HK-2 (cell line): ENCODE measurements at regions not wholly inside any gene's neighbourhood (a gene's known extent, or its start where the extent isn't known, plus 50 kb on each side); places are given as distances from the start of the nearest gene placed in this dataset.

Experiments used
- DNase-seq: peaks from one replicate; pipeline ENCODE4 v3.0.0-alpha.2; 2018; ENCODE audit not compliant: unreplicated experiment

DNA sequence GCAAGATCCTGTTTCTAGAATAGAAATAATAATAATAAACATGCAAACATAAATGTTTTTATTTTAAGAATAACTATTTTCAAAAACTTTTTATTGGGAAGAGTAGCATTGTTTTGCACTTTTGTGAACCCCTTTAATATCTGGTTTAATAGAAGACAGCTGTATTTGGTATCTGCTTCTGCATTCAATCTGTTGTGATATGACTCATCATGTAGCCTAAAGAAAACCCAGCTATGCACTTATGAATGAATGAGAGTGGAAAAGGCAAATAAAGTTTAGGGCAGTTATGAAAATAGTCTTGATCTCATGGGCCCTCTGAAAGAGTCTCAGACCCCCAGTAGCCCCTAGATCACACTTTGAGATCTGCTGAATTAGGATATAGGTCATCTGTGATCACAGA is 100.4 kb upstream of the PPP2R3A start:
- DNase-seq: no peak

DNA sequence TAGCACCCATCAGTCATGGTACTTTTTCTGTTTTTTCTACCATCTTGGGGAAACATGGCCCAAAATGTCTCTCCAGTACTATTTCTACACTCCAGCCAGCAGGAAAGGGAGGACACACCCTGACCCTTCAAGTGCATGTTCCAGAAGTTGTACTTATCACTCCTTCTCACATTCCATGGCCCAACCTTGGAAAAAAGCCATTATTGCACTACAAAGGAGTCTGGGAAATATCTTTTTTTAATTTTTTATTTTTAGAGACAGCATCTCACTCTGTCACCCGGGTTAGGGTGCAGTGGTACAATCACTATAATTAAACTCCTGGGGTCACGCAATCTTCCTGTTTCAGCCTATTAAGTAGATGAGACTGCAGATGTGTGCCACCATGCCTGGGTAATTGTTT is 100.0 kb upstream of the PPP2R3A start:
- DNase-seq: no peak

DNA sequence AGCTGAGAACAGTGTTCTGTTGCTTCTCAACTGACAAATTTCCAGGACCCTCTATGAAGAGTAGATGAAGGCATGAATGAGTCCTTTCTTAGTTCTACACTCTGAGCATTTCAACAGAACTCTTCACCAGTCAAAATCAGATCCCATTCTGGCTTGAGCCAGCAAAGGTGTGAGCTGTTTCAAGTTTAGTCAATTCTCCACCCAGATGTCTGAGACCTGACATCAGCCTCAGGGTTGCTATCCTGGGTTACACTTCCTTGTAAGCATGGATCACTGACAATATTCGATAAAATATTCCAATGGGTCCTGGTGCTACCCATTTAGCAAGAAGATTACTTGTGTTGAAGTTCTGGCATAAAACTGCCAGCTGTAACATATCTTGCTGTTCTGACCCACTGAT is 97.6 kb upstream of the PPP2R3A start:
- no peak for DNase-seq

DNA sequence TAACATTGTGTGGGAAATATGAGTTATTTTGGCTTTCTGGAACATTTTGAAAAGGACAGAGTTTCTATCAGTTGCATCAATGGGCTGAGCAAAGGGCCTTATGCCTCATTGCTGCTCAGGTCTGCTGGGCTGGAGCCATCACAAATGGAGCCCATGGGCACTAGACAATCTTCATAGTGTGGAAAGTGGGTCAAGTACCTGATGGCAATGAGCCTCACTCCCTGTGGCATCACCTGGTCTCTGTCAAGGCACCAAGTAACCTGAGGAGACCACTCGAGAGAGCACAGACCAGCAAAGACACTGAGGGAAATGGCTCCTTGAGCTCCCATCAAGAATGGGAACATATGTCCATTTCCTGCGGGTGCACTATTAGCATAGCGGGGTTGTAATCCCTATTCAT is 96.7 kb upstream of the PPP2R3A start:
- DNase-seq: no peak

DNA sequence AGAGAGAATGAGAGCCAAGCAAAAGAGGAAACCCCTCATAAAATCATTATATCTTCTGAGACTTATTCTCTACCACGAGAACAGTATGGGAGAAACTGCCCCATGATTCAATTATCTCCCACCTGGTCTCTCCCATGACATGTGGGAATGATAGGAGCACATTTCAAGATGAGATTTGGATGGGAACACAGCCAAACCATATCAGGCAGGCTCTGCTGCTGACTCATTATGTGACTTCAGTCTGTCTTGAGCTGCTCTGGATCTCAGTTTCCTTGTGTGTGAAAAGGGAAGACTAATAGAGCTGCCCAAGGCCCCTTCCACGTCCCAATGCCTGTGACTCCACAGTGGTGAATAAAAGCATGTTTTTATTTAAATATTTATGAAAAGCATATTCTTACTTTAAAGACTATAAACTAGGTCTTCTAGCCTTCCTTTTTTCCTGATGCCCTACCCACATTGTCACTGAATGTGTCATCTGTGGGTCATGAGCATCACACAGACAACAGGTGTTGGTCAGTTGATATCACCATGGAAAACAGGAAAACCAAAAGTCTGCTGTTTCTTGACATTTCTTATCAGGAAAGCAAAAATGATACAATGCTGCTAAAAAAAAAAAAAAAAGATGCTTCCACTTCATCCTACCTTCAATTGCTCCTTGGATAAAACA is 96.0 kb upstream of the PPP2R3A start:
- peak; percentile 7 for DNase-seq

DNA sequence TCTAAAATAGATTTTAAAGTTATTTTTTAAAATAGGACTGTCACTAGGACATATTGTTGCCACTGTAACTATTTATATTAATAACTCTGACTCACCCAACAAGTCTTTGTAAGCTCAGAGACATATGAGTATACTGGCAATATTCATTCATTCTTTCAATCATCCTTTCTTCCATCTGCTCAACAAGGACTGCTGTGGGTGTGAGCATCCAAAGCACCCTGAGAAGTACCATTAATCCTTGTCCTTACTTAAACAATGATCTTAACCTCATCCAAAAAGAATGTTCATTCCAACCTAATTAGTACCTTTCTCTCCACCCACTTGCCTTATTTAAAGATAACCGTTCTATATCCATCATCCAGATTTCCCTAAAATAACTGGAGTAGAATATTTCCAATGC is 94.2 kb upstream of the PPP2R3A start:
- no peak for DNase-seq

DNA sequence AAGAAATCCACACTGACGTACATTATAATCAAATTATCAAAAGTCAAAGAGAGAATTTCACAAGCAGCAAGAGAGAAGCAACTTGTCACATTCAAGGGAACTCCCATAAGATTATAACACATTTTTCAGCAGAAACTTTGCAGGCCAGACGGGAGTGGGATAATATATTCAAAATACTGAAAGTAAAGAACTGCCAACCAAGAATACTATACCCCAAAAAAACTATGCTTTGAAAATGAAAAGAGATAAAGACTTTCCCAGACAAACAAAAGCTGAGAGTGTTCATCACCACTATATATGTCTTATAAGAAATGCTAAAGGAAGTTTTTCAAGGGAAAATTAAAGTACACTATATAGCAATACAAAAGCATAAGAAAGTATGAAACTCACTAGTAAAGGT is 91.5 kb upstream of the PPP2R3A start:
- DNase-seq: no peak

DNA sequence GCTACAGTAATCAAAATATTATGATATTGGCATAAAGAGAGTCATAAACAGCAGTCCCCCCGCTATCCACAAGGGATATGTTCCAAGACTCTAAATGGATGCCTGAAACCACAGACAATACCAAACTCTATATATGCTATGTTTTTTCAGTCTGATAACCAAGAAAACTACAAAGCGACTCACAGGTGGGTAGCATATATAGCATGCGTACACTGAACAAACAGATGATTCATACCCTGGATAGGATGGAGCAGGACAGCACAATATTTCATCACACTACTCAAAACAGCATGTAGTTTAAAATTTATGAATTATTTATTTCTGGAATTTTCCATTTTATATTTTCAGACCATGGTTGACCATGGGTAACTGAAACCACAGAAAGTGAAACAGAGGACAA is 87.0 kb upstream of the PPP2R3A start:
- no peak for DNase-seq

DNA sequence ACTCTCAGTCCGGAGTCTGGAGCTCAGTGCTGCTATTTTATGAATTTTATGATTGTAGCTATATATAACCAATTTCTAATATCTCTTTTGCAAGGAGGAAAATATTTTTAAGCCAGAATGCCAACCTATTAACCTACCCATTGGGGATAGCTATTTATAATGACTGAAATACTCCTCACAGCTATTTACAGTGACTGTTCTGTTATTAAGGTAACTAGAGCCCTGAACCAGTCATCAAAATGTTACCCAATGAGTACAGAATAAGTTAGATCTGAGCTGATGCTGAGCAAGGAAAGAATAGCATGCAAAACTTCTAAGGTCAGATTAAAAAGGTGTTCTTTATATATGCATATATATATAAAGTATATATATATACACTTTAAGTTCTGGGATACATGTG is 79.6 kb upstream of the PPP2R3A start:
- DNase-seq: no peak

DNA sequence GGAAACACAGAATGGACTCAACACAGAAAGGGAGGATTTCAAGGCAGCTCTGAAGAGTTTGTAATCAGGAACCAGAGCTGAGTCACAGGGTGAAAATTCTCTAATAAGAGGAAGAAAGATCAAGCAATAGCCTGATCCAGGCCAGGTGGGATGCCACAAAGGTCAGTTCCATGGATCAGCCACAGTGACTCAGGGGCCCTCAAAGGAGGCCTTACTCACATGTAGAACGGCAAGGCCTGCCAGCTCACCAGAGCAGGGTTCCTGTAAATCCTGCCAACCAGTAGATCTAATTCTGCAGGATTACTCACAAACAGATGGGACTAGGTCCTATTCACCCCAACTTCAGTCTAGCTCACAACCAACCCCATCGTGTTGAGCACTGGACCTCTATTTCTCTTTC is 78.3 kb upstream of the PPP2R3A start:
- DNase-seq: peak; percentile 84

DNA sequence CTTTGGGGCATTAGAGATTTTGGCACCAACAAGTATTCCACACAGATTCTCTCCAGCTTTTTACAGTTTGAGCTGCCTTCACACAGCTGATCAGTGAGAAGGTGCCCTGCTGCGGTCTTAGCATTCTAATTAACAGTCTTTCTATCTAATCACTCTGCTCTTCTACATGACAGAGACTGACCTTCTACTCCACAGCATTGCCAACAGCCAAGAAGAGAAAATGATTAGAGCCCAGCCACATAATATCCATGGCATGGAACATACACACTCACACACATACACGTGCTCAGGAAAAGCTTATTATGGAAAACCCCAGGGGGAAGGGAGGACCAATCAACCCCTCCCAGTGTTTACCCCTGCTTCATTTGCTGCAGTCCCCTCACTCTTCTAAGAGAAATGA is 76.1 kb upstream of the PPP2R3A start:
- no peak for DNase-seq

DNA sequence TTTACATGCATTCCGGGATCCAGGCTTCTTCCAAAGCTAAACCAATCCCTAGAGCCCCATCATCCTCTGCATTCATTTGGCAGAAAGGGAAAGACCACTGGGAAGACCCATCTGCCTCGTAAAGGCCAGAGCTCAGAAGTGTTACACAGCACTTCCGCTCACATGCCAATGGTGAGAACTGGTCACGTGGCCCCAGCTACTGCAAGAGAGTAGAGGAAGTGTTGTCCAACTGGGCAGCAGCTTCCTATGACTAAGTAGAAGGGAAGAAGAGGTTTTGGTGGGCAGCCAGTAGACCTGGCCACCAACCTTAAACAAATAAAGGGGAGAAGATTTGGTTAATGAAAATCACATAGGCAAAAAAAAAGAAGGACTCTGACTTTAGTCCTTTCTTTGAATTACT is 74.4 kb upstream of the PPP2R3A start:
- no peak for DNase-seq

DNA sequence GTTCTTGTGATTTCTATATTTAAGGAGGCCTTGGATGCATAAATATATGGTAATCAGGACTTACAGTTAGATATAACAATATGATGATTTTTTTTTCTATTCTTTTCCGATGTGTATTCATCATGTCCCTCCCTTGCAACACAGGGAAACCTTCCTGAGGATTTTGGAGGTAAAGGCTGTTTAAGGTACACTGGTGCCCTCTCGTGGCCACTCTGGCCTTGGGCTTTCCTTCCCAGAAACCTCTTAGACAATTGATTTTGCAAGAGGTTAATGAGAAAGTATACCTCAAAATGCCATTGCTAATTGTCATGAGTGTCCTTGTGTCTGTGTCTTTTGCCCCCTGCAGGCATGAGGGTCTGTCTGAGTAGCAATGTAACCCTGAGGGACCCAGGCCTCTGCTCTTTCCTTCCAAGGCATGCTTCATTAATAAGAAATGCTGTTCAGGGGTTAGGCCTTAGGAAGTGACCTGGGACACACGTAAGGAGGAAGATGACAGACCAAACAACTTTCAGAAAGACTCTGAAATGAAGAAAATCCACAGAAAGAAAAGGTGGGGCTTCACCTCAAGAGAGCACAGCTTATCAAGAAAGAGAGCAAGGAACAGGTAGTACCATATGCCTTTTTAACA is 70.3 kb upstream of the PPP2R3A start:
- peak; percentile 79 for DNase-seq

DNA sequence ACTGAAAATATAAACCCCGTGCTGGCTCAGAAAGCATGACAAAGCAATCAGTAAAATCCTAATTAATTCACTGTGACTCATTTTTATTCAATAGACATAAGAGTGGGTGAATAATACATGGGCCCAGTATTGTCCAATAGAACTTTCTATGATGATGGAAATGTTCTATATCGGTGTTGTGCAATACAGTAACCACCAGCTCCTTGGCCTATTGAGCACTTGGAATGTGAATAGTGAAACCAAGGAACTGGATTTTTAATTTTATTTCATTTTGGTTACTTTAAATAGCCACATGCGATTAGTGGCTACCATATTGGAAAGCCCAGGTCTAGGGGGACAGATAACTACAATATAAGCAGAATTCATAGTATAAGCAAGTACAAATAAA is 69.8 kb upstream of the PPP2R3A start:
- DNase-seq: peak; percentile 8

DNA sequence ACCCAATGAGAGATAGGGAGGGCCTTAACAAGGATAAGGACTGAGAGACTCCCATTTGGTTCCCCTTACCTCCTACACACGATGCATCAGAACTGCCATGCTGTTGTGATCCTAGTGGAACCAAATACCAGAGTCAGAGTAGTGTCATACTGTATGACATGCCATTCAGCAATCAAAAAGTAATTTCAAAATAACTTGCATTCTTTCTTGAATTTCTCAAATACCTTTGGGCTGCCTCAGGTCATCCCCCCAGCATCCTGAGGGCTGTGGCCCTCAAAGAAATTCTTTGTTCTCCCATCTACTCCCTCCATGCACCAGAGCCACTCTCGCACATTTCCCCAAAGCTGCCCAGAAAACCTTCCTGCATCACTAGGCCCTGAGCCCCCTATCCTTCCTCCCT is 68.9 kb upstream of the PPP2R3A start:
- DNase-seq: peak; percentile 77

DNA sequence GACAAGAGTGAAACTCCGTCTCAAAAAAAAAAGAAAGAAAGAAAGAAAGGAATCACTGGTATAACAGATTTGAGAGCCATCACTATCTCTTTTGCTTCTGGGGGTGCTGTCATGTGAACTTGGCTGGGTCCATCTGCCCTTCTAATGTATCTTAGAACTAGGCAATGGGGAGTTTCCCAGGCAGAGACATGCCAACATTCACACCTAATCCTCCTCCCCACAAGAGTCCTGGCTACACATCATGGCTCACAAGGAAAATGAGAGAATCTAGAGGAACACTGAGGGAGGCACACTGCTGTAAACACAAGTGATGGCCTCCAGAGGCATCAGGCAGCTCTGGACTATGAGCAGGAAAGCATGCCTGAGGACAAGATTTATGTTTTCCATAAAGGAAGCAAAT is 67.8 kb upstream of the PPP2R3A start:
- DNase-seq: no peak

DNA sequence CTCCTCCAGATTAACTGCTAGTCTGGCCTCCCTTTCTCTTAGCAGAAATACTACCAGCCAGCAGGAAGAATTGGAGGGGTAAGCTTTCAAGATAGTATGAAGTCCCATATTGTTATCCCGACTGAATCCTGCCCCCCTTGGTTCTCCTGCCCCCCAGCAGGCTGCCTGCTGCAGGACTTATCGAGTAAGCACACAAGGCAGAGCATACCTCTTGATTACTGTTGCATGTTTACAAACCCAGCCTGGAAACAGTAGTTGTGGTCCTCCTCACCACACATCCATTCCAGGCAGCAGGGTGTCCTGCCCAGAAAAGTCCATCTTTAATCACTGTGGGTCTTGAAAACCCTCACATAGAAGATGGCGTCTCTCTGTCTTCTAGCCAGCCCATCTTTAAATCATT is 66.8 kb upstream of the PPP2R3A start:
- DNase-seq: no peak

DNA sequence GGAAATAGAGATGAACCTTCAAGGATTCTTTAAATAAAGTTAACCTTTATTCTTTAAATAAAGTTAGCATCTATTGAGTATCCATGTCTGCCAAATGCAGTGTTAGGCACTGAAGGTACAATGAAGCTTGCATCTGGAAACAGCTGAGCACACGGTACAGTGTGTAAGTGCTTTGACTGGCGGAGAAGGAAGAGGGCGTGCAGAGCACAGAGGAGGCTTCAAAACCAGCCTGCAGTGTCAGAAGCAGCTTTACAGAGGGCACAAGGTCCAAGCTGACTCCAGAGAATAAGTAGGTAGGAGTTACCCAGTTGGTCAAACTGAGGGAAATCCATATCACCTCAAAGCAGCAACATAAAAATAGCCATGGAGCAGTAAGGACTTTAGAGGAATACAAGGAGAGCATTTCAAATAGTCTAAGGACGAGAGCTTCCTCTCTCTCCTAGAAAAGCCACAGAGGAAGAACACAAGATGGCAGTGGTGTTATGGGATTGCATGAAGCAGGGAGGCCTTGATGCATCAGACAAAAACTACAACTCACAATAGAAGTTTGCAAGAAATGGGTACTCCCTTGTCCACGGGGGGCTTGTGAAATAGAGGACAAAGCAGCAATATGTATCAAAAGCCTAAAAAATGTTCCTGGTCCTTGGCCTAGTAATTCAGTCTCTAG is 60.3 kb upstream of the PPP2R3A start:
- no peak for DNase-seq

DNA sequence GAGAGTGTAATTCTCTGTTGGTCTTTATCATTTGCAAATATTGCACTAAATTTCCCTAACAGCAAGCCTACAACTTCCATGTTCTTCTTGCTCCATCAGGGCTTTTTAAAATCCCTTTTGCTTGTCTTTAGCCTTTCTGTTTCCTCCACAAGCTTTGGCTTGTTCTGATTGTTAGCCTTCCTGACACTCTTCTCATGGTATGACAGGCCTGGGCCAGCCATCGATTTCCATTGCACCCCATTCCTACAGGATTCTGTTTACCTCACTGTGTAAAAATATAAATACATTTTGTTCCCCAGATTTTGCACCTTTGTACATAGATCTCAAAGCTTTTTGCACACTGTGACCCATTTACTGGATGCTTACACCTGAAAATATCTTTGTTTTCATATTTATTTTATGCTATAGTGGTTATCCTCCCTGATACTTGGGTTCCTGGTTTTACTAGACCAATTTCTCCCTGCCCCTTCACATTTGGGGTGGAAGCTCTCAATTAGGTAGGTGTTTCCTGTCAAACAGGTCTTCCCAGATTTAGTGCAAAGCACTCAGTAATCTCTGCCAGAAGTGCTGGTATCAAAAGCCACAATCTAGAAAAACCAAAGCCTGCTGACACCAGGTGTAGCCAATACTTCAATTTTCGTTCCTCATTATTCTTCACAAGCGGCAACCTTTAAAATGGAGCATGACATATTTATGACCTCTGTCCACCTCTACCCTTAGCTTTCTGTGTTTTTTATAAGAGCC is 57.9 kb upstream of the PPP2R3A start:
- no peak for DNase-seq

DNA sequence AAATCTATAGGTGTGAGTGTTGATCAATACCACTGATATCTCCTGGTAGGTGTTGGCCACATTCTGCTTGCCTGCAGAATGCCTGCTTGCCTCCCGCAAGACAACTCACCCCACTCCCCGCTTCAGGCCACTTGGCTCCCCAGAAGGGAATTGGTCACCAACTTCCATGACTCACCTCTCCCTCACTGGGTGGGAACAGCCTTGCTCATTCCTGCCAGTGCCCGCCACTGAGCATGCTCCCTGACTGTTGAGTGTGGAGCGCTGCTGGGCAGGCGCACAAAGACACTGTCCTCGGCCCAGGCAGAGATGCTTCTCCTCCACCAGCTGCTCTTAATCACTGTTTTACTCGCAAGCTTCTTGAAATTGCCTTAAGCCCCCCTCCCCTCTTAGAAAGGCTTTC is 57.3 kb upstream of the PPP2R3A start:
- no peak for DNase-seq

DNA sequence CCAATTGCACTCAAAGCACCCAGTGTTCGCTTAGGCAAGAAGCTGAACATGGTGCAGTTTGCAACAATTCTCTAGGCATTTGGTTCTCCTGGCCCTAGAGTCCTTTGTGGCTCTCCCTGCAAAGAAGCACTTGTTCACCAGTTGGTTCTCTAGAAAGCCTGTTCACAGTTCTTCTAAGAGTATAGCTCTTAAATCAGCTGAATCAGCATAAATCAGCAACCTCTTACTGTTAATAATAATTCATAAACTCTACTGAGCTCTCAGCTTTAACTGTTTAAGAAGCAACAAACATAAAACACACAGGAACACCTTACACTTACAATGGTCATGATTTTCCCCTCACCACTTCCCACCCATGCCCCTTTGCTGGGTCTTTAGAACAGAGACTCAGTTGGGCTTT is 56.8 kb upstream of the PPP2R3A start:
- DNase-seq: no peak

DNA sequence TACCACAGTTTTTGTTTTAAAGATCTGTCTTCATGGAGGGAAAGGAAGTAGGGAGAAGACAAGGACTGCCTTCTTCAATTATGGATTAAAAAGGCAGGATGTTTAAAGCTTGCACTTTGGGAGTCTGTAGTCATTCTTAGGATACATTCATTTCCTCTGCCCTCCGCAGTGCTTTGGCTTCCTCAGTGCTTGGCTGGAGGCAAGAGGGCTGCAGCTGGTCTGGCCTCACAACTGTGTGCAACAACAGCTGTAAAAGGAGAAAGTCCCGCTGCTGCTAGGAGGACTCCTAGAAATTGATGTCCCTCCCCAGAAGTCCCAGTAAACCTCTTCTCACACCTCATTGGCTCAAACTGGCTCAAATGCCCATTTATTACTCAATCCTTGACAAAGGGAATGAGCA is 54.4 kb upstream of the PPP2R3A start:
- no peak for DNase-seq

DNA sequence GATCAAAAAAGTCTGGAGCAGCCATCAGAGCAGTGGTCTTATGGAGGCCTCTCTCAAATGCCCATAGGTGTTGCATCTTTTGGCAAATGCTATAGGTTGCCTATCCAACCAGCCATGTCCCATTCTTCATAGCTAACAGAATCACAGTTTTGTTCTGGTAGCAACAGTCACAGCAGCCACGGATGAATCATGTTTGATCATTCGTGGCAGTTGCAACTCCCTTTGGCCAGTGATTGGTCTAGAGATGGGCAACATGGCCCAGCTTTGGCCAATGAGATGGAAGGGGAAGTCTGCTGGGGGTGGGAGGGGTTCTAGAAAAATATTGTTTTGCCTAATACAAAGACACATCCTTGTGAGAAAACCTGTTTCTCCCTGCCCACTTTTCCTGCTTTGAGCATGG is 50.3 kb upstream of the PPP2R3A start:
- no peak for DNase-seq
